Cardiac fibroblast (primary cell): ENCODE measurements at regions not wholly inside any gene's neighbourhood (a gene's known extent, or its start where the extent isn't known, plus 50 kb on each side); places are given as distances from the start of the nearest gene placed in this dataset.
"Not testable (repeated sequence)": the region's sequence is repeated elsewhere in the genome, so short reads cannot be mapped to it uniquely, and the experiment has no call there.

Source experiments
- DNase-seq, 2 donors: peaks; one replicate each; pipeline versions ENCODE4 v3.0.0 to v3.0.0-alpha.2; 2010; ENCODE audit warnings: low read depth in 2 of 2
- H3K4me3 ChIP-seq, 2 donors: replicated peaks in 1 of 2; 1 replicate in 1 of 2; 2 replicates in 1 of 2; pipeline ENCODE4 v1.5.1; 2011; ENCODE audit warnings: low read depth in 2 of 2, low read length in 2 of 2, mild to moderate bottlenecking in 2 of 2, moderate library complexity in 1 of 2
- CTCF ChIP-seq: IDR thresholded peaks from one replicate; pipeline ENCODE4 v1.5.1; 2011; ENCODE audit warnings: low read depth, mild to moderate bottlenecking, low read length, inconsistent platforms

- peak; percentile 6 for TF ChIP-seq CTCF
- DNase-seq, H3K4me3 ChIP-seq: not testable (repeated sequence)
Measured at GRCh38 chr7:45807832-45808231, 65.0 kb downstream of the CCDC201 start.

GRCh38 chr7:45802214-45802613 is 70.7 kb downstream of the CCDC201 start:
- DNase-seq, result peak; percentile 2 to 11

GRCh38 chr7:45797264-45797663 is 75.6 kb downstream of the CCDC201 start:
- not testable (repeated sequence) for H3K4me3 ChIP-seq
- peak; percentile 47 to 82 for DNase-seq

More at GRCh38 chr7:45802214-45802613, 70.7 kb downstream of the CCDC201 start:
- H3K4me3 ChIP-seq, result not testable (repeated sequence)

- DNase-seq, result peak; percentile 1 to 19
- H3K4me3 ChIP-seq, result not testable (repeated sequence)
Measured at GRCh38 chr7:45789641-45790040, 83.2 kb downstream of the CCDC201 start.

GRCh38 chr7:45785724-45786123 is 87.2 kb downstream of the CCDC201 start:
- not testable (repeated sequence) for H3K4me3 ChIP-seq, DNase-seq

GRCh38 chr7:45784775-45785174 is 88.1 kb downstream of the CCDC201 start:
- not testable (repeated sequence) for H3K4me3 ChIP-seq, DNase-seq
